Activated CD4-positive, alpha-beta memory T cell treated with anti-CD3 and anti-CD28 coated beads for 36 hours (primary cell): ENCODE measurements at regions not wholly inside any gene's neighbourhood (a gene's known extent, or its start where the extent isn't known, plus 50 kb on each side); places are given as distances from the start of the nearest gene placed in this dataset.

Source experiments
- CTCF ChIA-PET: fragments of 350-600 bp; sonication (Branson Sonifier 250); formaldehyde crosslinking; loops from one replicate; lab custom pipeline; 2021; ENCODE audit warnings: antibody characterized with exemption, inconsistent platforms; lab: Charles Lee
- POLR2A ChIA-PET: fragments of 350-600 bp; sonication (Branson Sonifier 250); formaldehyde crosslinking; loops from one replicate; lab custom pipeline; 2021; ENCODE audit warnings: antibody characterized with exemption; lab: Charles Lee
- DNase-seq: peaks from one replicate; pipeline ENCODE4 v3.0.0-alpha.2; 2020
- H3K27ac Mint-ChIP-seq: one replicate; pipeline ENCODE4 v1.8.0; 2021; ENCODE audit warnings: mixed read lengths
- H3K27me3 Mint-ChIP-seq: one replicate; pipeline ENCODE4 v1.8.0; 2021; ENCODE audit warnings: mixed read lengths
- H3K36me3 Mint-ChIP-seq: one replicate; pipeline ENCODE4 v1.8.0; 2021; ENCODE audit warnings: mixed read lengths
- H3K4me1 Mint-ChIP-seq: one replicate; pipeline ENCODE4 v1.8.0; 2021; ENCODE audit warnings: low read depth, mixed read lengths
- H3K4me3 Mint-ChIP-seq: one replicate; pipeline ENCODE4 v1.8.0; 2021; ENCODE audit warnings: mild to moderate bottlenecking, mixed read lengths
- H3K9me3 Mint-ChIP-seq: one replicate; pipeline ENCODE4 v1.8.0; 2021; ENCODE audit warnings: mixed read lengths
- intact Hi-C: fragments of 100-400 bp; cut with micrococcal nuclease; formaldehyde crosslinking; loops from one replicate; pipeline ENCODE4 v1.15.1; 2023

DNA sequence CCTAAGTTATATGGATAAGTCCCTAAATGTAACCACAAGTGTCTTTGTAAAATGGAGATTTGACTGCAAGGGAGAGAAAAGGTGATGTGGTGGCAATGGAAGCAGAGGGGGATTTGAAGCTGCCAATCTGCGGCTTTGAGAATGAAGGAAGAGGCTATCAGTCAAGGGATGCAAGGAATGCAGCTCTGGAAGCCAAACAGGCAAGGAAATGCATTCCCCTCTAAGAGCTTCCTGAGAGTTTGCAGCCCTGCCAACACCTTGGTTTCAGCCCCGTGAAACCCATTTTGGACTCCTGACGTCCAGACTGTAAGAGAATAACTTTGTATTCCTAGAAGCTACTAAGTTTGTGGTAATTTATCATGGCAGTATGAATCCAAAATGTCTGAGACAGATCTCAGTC lies 167.3 kb upstream of the MPHOSPH6 start:
- Mint-ChIP-seq H3K9me3 (no peaks in the 10 kb centered on the region), H3K4me3 (no peak overlapping the region), H3K27me3 (peaks cover 18% of the 10 kb centered on the region), H3K4me1 (no peaks in the 10 kb centered on the region), H3K27ac (no peak overlapping the region), H3K36me3 (no peaks in the 10 kb centered on the region)
- ChIA-PET POLR2A (no interaction called here), CTCF (interaction anchor here (1.2 kb wide), 1 partner anchor 74 kb away, joined by 3 read pairs; no protein-coding TSS in a partner anchor)
- no peak for DNase-seq
- intact Hi-C loops = no loop called here

DNA sequence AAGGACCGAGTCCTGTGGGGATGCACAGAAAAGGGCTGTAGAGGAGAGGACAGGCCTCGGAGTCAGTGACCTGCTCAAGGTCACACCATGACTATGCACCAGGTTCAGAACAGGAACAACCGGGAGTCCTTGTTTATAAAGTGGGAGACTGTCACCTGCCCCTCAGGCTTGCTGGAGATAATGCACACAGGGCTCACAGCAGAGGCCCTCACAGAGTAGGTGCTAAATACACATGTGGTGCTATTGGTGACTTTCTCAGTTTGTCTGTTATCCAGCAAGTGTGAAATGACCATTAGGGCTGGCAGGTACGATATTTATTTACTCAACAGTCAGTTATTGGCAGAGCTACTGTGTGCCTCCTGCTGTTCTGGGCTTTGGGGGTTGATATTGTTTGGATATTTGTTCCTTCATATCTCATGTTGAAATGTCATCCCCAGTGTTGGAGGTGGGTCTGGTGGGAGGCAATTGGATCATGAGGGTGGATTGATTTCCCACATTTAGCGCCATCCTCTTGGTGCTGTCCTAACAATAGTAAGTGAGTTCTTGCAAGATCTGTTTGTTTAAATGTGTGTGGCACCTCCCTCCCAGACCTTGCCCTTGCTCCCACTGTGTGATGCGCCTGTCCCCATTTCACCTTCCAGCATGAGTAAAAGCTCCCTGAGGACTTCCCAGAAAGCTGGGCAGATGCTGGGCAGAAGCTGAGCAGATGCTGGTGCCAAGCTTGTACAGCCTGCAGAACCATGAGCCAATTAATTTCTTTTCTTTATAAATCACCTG lies 162.1 kb upstream of the MPHOSPH6 start:
- no peak overlapping the region for H3K4me3 Mint-ChIP-seq
- intact Hi-C loops = no loop called here
- ChIA-PET POLR2A (no interaction called here), CTCF (no interaction called here)
- H3K9me3 Mint-ChIP-seq = no peaks in the 10 kb centered on the region
- DNase-seq = no peak
- H3K27me3 Mint-ChIP-seq = peaks cover 6% of the 10 kb centered on the region
- H3K27ac Mint-ChIP-seq = no peak overlapping the region
- H3K4me1 Mint-ChIP-seq = no peaks in the 10 kb centered on the region
- no peaks in the 10 kb centered on the region for H3K36me3 Mint-ChIP-seq

DNA sequence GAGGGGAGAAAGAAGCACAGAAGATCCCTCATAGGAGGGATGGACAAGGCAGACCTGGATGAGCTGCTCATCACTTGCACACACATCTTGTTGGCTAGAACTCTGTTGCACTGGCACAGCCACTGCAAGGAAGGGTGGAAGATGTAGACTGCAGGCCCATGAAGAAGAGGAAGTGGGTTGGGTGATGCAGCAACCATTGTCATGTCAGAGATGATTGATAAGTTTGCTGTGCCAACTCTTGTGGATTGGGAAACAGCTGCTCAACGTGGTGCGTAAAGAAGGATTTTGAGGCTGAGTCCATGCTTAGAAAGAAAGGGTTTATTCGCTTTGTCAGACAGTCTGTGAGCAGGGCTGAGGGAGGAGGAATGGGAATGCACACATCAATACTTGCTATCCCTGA lies 161.4 kb upstream of the MPHOSPH6 start:
- no peak overlapping the region for H3K27ac Mint-ChIP-seq
- CTCF ChIA-PET = no interaction called here
- H3K9me3 Mint-ChIP-seq = no peaks in the 10 kb centered on the region
- H3K36me3 Mint-ChIP-seq = no peaks in the 10 kb centered on the region
- no peak overlapping the region for H3K4me3 Mint-ChIP-seq
- H3K4me1 Mint-ChIP-seq = no peaks in the 10 kb centered on the region
- DNase-seq = no peak
- peaks cover 3% of the 10 kb centered on the region for H3K27me3 Mint-ChIP-seq
- intact Hi-C loops = no loop called here
- POLR2A ChIA-PET = no interaction called here

DNA sequence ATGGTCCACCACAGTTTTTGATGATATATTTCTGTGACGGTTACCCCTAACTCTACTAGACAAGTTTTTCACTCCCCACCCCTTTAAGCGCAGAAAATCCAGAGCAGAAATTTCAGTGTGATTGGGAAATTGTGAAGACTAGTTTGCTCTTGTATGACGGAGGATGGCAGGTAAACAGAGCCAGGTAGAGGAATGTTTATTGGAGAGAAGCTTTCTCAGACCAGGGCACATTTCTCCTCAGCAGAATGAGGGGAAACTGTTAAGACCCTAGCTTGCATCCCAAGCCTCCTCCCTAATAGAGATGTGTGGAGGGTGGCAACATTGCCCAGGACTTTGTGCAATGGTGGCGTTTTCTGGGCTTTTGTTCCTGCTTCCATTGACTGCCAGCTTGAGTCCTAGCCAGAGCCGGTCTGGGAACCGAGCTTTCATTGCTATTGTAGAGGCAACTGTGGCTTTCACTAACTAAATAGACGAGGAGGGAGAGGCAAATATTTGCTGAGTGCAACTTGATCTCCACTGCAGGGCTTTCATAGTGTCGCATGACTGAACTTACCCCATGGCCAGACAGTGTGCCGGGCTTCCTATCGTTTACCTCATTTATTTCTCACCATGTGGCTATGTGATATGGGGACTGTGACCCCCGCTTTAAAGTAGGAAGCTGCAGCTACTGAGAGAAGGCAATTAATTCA lies 159.6 kb upstream of the MPHOSPH6 start:
- Mint-ChIP-seq H3K27me3 (no peaks in the 10 kb centered on the region), H3K36me3 (no peaks in the 10 kb centered on the region), H3K27ac (no peak overlapping the region), H3K9me3 (no peaks in the 10 kb centered on the region), H3K4me1 (no peaks in the 10 kb centered on the region), H3K4me3 (no peak overlapping the region)
- CTCF ChIA-PET = no interaction called here
- no peak for DNase-seq
- POLR2A ChIA-PET = no interaction called here
- intact Hi-C loops = no loop called here

DNA sequence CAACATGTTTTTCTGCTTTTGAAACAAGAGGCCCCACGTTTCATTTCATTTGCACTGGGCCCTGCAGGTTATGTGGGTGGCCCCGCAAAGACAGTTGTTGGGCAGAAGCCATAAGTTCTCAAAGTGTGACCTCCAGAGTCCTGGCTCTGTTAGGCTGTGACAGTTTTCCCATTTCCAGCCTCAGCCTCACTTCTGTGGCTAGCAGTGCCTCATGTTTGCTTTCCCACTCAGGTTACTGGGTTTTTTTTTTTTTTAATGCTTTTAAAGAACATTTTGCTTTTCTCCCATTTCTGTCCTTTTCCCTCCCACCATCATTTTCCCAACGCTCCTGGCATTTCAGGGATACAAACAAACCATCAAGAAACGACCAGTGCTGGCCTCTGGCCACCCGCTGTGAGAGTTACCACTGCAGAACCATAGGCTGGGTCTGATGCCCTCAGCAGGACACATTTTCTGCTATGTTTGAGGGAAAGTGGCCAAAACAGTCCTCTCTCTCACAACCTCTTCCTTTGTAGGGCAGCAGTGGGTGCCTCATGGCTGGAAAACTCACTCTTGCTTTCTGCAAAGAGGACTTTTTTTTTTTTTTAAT lies 159.0 kb upstream of the MPHOSPH6 start:
- no peak for DNase-seq
- ChIA-PET CTCF (no interaction called here), POLR2A (no interaction called here)
- no peak overlapping the region for H3K27ac Mint-ChIP-seq
- H3K36me3 Mint-ChIP-seq = no peaks in the 10 kb centered on the region
- H3K4me1 Mint-ChIP-seq = no peaks in the 10 kb centered on the region
- intact Hi-C loops = no loop called here
- peaks cover 6% of the 10 kb centered on the region for H3K9me3 Mint-ChIP-seq
- H3K27me3 Mint-ChIP-seq = no peaks in the 10 kb centered on the region
- no peak overlapping the region for H3K4me3 Mint-ChIP-seq

DNA sequence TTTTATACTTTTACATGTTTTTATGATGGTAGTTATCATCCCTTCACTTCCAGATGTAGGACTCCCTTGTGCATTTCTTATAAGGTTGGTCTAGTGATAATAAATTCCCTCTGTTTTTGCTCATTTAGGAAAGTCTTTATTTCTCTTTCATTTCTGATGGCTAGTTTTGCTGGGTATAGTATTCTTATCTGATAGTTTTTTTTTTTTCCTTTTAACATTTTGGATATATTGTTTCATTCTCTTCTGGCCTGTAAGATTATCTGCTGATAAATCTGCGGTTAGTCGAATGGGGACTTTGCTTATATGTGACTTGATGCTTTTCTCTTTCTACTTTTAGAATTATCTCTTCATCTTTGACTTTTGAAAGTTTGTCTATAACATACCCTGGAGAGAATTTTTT lies 153.1 kb upstream of the MPHOSPH6 start:
- Mint-ChIP-seq H3K27me3 (no peaks in the 10 kb centered on the region), H3K36me3 (no peaks in the 10 kb centered on the region), H3K4me3 (no peak overlapping the region), H3K9me3 (peaks cover 13% of the 10 kb centered on the region), H3K27ac (no peak overlapping the region), H3K4me1 (no peaks in the 10 kb centered on the region)
- POLR2A ChIA-PET = no interaction called here
- DNase-seq = no peak
- CTCF ChIA-PET = no interaction called here
- intact Hi-C loops = no loop called here

DNA sequence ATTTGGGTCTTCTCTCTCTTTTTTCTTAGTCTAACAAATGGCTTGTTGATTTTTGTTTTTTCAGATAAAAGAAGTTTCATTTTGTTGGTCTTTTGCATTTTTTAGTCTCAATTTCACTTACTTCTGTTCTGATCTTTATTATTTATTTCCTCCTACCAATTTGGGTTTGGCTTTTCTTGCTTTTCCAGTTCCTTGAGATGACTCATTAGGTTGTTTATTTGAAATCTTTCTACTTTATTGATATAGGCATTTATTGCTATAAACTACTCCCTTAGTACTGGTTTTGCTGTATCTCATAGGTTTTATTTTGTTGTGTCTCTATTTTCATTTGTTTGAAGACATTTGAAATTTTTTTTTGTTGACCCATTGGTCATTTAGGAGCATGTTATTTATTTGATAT lies 152.2 kb upstream of the MPHOSPH6 start:
- Mint-ChIP-seq H3K36me3 (no peaks in the 10 kb centered on the region), H3K27ac (no peak overlapping the region), H3K4me3 (no peak overlapping the region), H3K27me3 (no peaks in the 10 kb centered on the region), H3K9me3 (peaks cover 13% of the 10 kb centered on the region), H3K4me1 (no peaks in the 10 kb centered on the region)
- ChIA-PET POLR2A (no interaction called here), CTCF (no interaction called here)
- intact Hi-C loops = no loop called here
- DNase-seq = no peak

DNA sequence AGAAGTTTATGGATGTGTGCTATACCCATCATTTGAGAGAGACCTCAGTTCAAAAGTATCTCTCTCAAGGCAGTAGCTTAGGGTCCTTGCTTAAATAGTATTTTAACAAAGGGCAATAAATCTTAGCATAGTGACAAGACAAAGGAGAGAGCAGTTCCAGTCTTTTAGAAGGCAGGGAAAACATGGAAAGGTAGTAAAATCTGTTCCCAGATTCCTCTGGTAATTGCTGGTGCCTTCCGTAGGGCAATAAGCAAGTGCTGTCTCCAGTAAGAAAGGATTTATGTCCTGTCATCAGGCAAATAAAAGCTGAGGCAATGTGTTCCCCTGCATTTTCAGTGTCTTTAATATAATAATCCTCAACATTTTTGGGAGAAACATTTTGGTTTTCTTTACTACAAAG lies 149.0 kb upstream of the MPHOSPH6 start:
- Mint-ChIP-seq H3K27me3 (no peaks in the 10 kb centered on the region), H3K4me1 (no peaks in the 10 kb centered on the region), H3K4me3 (no peak overlapping the region), H3K9me3 (peaks cover 8% of the 10 kb centered on the region), H3K36me3 (no peaks in the 10 kb centered on the region), H3K27ac (no peak overlapping the region)
- POLR2A ChIA-PET = no interaction called here
- no peak for DNase-seq
- intact Hi-C loops = no loop called here
- CTCF ChIA-PET = no interaction called here

DNA sequence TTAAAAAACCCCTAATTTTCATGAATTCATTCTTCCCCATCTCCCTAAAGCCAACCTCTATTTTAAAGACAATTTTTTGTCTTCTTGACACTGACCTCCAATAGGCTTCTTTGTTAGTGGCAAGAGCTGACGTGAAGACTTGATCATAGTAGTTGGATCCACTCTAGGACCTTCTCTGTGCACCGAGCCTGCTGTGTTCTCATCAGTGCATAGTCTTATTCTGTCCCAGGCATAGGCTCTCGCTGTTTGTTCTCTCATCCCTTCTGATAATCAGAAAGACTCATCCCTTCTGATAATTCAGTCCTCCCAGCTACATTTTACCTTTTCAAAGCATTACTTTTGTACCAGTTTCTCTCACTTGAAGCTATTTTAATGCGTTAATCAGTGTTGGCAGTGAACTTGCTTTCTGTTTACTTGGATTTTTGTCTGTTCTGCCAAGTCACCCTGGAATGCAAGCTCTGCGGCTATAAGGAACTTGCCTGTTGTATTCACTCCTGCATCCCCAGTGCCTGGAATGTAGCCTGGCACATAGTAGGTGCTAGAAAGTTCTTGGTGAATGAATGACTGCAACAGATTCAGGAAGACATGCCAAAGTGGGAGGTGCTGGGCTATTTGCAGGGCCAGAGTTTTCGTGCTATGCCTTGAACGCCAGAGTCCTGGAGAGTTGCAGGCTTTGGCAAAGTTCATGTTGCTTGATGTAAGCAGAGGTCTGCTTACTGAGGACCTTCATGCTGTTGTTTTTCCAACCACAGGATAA lies 147.6 kb upstream of the MPHOSPH6 start:
- Mint-ChIP-seq H3K4me3 (no peak overlapping the region), H3K27ac (no peak overlapping the region), H3K4me1 (no peaks in the 10 kb centered on the region), H3K36me3 (no peaks in the 10 kb centered on the region), H3K9me3 (no peaks in the 10 kb centered on the region), H3K27me3 (peaks cover 2% of the 10 kb centered on the region)
- ChIA-PET CTCF (interaction anchor here (0.6 kb wide), 1 partner anchor 90 kb away, joined by 3 read pairs; no protein-coding TSS in a partner anchor), POLR2A (no interaction called here)
- no peak for DNase-seq
- intact Hi-C loops = no loop called here

DNA sequence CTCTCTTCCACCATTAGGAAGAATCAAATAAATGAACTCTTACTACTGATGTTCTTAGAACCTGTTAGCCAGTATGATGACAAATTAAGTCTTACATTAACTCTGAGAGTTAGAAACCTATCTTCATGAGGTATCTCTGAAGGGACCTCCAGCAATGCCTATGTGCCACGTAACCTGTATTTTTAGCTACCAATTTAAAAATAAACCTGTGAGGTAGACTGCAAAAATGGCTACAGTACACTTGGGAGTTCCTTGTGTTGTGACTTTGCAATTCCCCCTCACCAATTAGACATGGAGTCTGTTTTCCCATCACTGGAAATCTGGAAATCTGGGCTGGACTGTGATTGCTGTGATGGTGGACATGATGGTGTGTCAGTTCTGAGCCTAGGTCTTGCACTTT lies 143.7 kb upstream of the MPHOSPH6 start:
- no peak overlapping the region for H3K27ac Mint-ChIP-seq
- peaks cover 5% of the 10 kb centered on the region for H3K27me3 Mint-ChIP-seq
- POLR2A ChIA-PET = no interaction called here
- no peak for DNase-seq
- H3K4me1 Mint-ChIP-seq = no peaks in the 10 kb centered on the region
- intact Hi-C loops = no loop called here
- no peaks in the 10 kb centered on the region for H3K36me3 Mint-ChIP-seq
- CTCF ChIA-PET = no interaction called here
- no peak overlapping the region for H3K4me3 Mint-ChIP-seq
- H3K9me3 Mint-ChIP-seq = no peaks in the 10 kb centered on the region

DNA sequence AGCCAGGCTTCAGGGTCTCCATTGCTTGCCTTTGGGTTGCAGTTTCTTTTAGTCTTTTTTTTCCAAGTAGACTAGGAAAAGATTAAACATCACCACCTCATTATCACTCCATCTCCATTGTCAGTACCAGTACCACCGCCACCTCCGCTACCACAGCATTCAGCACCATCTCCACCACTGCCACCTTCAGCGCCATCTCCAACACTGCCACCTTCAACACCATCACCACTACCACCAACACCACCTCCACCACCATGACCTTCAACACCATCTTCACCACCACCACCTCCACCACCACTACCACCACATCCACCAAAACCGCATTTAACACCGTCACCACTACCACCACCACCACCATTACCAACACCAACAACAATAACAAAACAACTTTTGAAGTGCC lies 141.5 kb upstream of the MPHOSPH6 start:
- no peak for DNase-seq
- intact Hi-C loops = no loop called here
- H3K4me1 Mint-ChIP-seq = no peaks in the 10 kb centered on the region
- no peak overlapping the region for H3K4me3 Mint-ChIP-seq
- H3K36me3 Mint-ChIP-seq = no peaks in the 10 kb centered on the region
- CTCF ChIA-PET = no interaction called here
- POLR2A ChIA-PET = no interaction called here
- H3K27ac Mint-ChIP-seq = no peak overlapping the region
- H3K9me3 Mint-ChIP-seq = no peaks in the 10 kb centered on the region
- peaks cover 5% of the 10 kb centered on the region for H3K27me3 Mint-ChIP-seq

DNA sequence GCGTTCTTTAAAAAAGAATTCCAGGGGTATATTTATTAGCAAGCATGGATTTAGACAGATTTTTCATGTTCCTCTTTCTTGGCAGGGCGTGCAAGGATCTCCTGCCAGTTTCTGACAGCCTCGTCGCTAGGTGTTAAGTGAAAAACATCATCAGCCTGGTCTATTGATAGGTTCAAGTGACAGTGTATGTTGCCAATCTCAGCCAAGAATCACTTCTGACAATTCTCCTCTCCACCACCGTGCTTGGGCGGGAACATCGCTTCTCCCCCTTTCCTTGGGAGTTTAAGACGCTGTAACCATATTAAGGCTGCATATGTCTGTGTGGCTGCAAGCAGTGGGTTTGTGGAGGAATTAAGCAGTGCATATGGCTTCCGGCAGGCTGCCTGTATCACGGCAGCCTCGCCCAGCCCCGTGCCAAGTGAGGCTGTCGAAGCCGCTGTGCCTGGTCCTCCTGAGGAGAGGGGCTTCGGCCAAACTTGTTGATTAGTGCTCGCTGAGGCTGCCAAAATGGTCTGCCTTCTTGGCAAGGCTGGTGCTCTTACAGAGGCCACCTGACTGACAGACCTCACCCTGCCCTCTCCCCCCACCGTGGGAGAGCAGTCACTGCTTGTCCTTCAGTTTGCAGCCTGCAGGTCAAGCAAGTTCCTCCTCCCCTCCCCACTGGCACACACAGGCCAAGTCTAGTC lies 132.2 kb upstream of the MPHOSPH6 start:
- POLR2A ChIA-PET = no interaction called here
- H3K27me3 Mint-ChIP-seq = peaks cover 1% of the 10 kb centered on the region

More for the DNA sequence above, 132.2 kb upstream of the MPHOSPH6 start:
- no peaks in the 10 kb centered on the region for H3K4me1 Mint-ChIP-seq
- no peaks in the 10 kb centered on the region for H3K9me3 Mint-ChIP-seq
- no peak overlapping the region for H3K27ac Mint-ChIP-seq
- H3K36me3 Mint-ChIP-seq = no peaks in the 10 kb centered on the region
- DNase-seq = no peak
- H3K4me3 Mint-ChIP-seq = no peak overlapping the region
- intact Hi-C loops = no loop called here
- CTCF ChIA-PET = no interaction called here
